ENCODE measurements at regions not wholly inside any gene's neighbourhood (a gene's known extent, or its start where the extent isn't known, plus 50 kb on each side); places are given as distances from the start of the nearest gene placed in this dataset.

GRCh38 chr7:15751191-15751701 lies 64.8 kb upstream of the MEOX2 start:
- Histone ChIP-seq H3F3A (ENCODE audit: insufficient read depth, low read length) (no peaks in the 10 kb centered on the region), H3K36me3 (replicated peaks; ENCODE audit: insufficient read depth, low read length) (no peaks in the 10 kb centered on the region), H2AFZ (ENCODE audit: low read length) (no peak overlapping the region), H3K4me3 (ENCODE audit: low read length) (no peak overlapping the region), H3K4me1 (ENCODE audit: low read length) (no peaks in the 10 kb centered on the region), H3K9ac (ENCODE audit: low read length) (no peak overlapping the region), H3K9me3 (replicated peaks; ENCODE audit: insufficient read depth, low read length) (no peaks in the 10 kb centered on the region), H3K9me2 (replicated peaks; ENCODE audit: insufficient read depth, low read length) (no peaks in the 10 kb centered on the region), H4K20me1 (ENCODE audit: insufficient read depth, low read length) (no peaks in the 10 kb centered on the region), H3K79me2 (ENCODE audit: low read length) (no peaks in the 10 kb centered on the region), H3K27ac (ENCODE audit: low read length) (no peak overlapping the region), H3K27me3 (replicated peaks; ENCODE audit: insufficient read depth, low read length) (no peaks in the 10 kb centered on the region), H3K4me2 (ENCODE audit: low read depth, low read length) (no peak overlapping the region)
- TF ChIP-seq EZH2phosphoT487 (IDR thresholded peaks at IDR 0.05; ENCODE audit: low read length) (no peak), CTCF (IDR thresholded peaks at IDR 0.05; ENCODE audit: low read length) (no peak), EZH2 (optimal IDR thresholded peaks at IDR 0.05; ENCODE audit: low read depth, low read length) (no peak)
- DNase-seq, result no peak

GRCh38 chr7:15750727-15751126 lies 64.2 kb upstream of the MEOX2 start:
- no peak for DNase-seq
- H3K79me2 ChIP-seq (ENCODE audit: low read length), result no peaks in the 10 kb centered on the region
- no peak overlapping the region for H3K27ac ChIP-seq (ENCODE audit: low read length)
- no peaks in the 10 kb centered on the region for H3K4me1 ChIP-seq (ENCODE audit: low read length)
- H3K27me3 ChIP-seq (replicated peaks; ENCODE audit: insufficient read depth, low read length), result no peaks in the 10 kb centered on the region
- H3F3A ChIP-seq (ENCODE audit: insufficient read depth, low read length), result no peaks in the 10 kb centered on the region
- no peaks in the 10 kb centered on the region for H4K20me1 ChIP-seq (ENCODE audit: insufficient read depth, low read length)
- H3K9me3 ChIP-seq (replicated peaks; ENCODE audit: insufficient read depth, low read length), result no peaks in the 10 kb centered on the region
- no peak overlapping the region for H2AFZ ChIP-seq (ENCODE audit: low read length)
- H3K9me2 ChIP-seq (replicated peaks; ENCODE audit: insufficient read depth, low read length), result no peaks in the 10 kb centered on the region
- no peaks in the 10 kb centered on the region for H3K36me3 ChIP-seq (replicated peaks; ENCODE audit: insufficient read depth, low read length)
- TF ChIP-seq CTCF (IDR thresholded peaks at IDR 0.05; ENCODE audit: low read length), result no peak
- TF ChIP-seq EZH2 (optimal IDR thresholded peaks at IDR 0.05; ENCODE audit: low read depth, low read length), result no peak
- TF ChIP-seq EZH2phosphoT487 (IDR thresholded peaks at IDR 0.05; ENCODE audit: low read length), result no peak
- H3K4me3 ChIP-seq (ENCODE audit: low read length), result no peak overlapping the region
- H3K9ac ChIP-seq (ENCODE audit: low read length), result no peak overlapping the region
- H3K4me2 ChIP-seq (ENCODE audit: low read depth, low read length), result no peak overlapping the region

- H3K9me2 ChIP-seq (replicated peaks; ENCODE audit: insufficient read depth, low read length), result no peaks in the 10 kb centered on the region
- H3K79me2 ChIP-seq (ENCODE audit: low read length), result no peaks in the 10 kb centered on the region
- H2AFZ ChIP-seq (ENCODE audit: low read length), result no peak overlapping the region
- no peak overlapping the region for H3K4me3 ChIP-seq (ENCODE audit: low read length)
- H3K9ac ChIP-seq (ENCODE audit: low read length), result no peak overlapping the region
- no peaks in the 10 kb centered on the region for H3K27me3 ChIP-seq (replicated peaks; ENCODE audit: insufficient read depth, low read length)
- H4K20me1 ChIP-seq (ENCODE audit: insufficient read depth, low read length), result no peaks in the 10 kb centered on the region
- no peaks in the 10 kb centered on the region for H3F3A ChIP-seq (ENCODE audit: insufficient read depth, low read length)
- DNase-seq, result no peak
- no peaks in the 10 kb centered on the region for H3K9me3 ChIP-seq (replicated peaks; ENCODE audit: insufficient read depth, low read length)
- no peaks in the 10 kb centered on the region for H3K36me3 ChIP-seq (replicated peaks; ENCODE audit: insufficient read depth, low read length)
- no peaks in the 10 kb centered on the region for H3K4me1 ChIP-seq (ENCODE audit: low read length)
- no peak overlapping the region for H3K27ac ChIP-seq (ENCODE audit: low read length)
- TF ChIP-seq EZH2phosphoT487 (IDR thresholded peaks at IDR 0.05; ENCODE audit: low read length) (no peak), EZH2 (optimal IDR thresholded peaks at IDR 0.05; ENCODE audit: low read depth, low read length) (no peak), CTCF (IDR thresholded peaks at IDR 0.05; ENCODE audit: low read length) (no peak)
- H3K4me2 ChIP-seq (ENCODE audit: low read depth, low read length), result no peak overlapping the region
These were observed 63.1 kb upstream of the MEOX2 start for GRCh38 chr7:15749631-15750030.

Data from MM.1S (cell line).